Peyer's patch (tissue), 4 donors: ENCODE measurements at regions not wholly inside any gene's neighbourhood (a gene's known extent, or its start where the extent isn't known, plus 50 kb on each side); places are given as distances from the start of the nearest gene placed in this dataset.

Experiments
- DNase-seq, 3 donors: peaks; one replicate each; pipeline ENCODE4 v3.0.0-alpha.2; 2017 to 2019
- H3K27ac ChIP-seq, 4 donors: fragments of 200-600 bp; sonication (generic); one replicate each; pipeline ENCODE4 v1.5.1; 2016 to 2019
- H3K27me3 ChIP-seq, 2 donors: fragments of 200-600 bp; sonication (generic); one replicate each; pipeline ENCODE4 v1.5.1; 2019
- H3K36me3 ChIP-seq, 3 donors: fragments of 200-600 bp; sonication (generic); one replicate each; pipeline ENCODE4 v1.5.1; 2016 to 2019
- H3K4me1 ChIP-seq, 4 donors: fragments of 200-600 bp; sonication (generic); one replicate each; pipeline ENCODE4 v1.5.1; 2016 to 2019
- H3K4me3 ChIP-seq, 4 donors: fragments of 200-600 bp; sonication (generic); 1 replicate in 3 of 4; 2 replicates in 1 of 4; pipeline ENCODE4 v1.5.1; 2016 to 2019; ENCODE audit warnings: mild to moderate bottlenecking in 1 of 4
- H3K9me3 ChIP-seq, 4 donors: fragments of 200-600 bp; sonication (generic); one replicate each; pipeline ENCODE4 v1.5.1; 2016 to 2019; ENCODE audit warnings: mild to moderate bottlenecking in 1 of 4
- CTCF ChIP-seq, 6 experiments: fragments of 450-650 bp in 4 of 6; fragments of 200-600 bp in 2 of 6; sonication (generic) in 1 of 6; IDR thresholded peaks; one replicate each; pipeline ENCODE4 v1.5.1; 2017 to 2019; ENCODE audit warnings: antibody characterized with exemption in 6 of 6, mild to moderate bottlenecking in 3 of 6, moderate library complexity in 1 of 6
- POLR2A ChIP-seq, 2 donors: fragments of 450-650 bp; IDR thresholded peaks; one replicate each; pipeline ENCODE4 v1.5.1; 2017; ENCODE audit warnings: antibody characterized with exemption in 2 of 2, mild to moderate bottlenecking in 2 of 2, moderate library complexity in 2 of 2

- TF ChIP-seq POLR2A (IDR thresholded peaks at IDR 0.05) (no peak), CTCF (IDR thresholded peaks at IDR 0.05) (no peak)
- H3K27ac ChIP-seq, result no peak overlapping the region
- no peaks in the 10 kb centered on the region for H3K36me3 ChIP-seq
- H3K4me3 ChIP-seq, result no peak overlapping the region
- no peaks in the 10 kb centered on the region for H3K9me3 ChIP-seq
- DNase-seq, result no peak
- no peaks in the 10 kb centered on the region for H3K4me1 ChIP-seq
- no peaks in the 10 kb centered on the region for H3K27me3 ChIP-seq
Observed at GRCh38 chr2:16406496-16407289, 258.9 kb downstream of the CYRIA start.

- Histone ChIP-seq H3K9me3 (no peaks in the 10 kb centered on the region), H3K27me3 (no peaks in the 10 kb centered on the region), H3K4me1 (no peaks in the 10 kb centered on the region), H3K36me3 (no peaks in the 10 kb centered on the region), H3K4me3 (no peak overlapping the region), H3K27ac (no peak overlapping the region)
- TF ChIP-seq POLR2A (IDR thresholded peaks at IDR 0.05), result no peak
- no peak for TF ChIP-seq CTCF (IDR thresholded peaks at IDR 0.05)
- DNase-seq, result no peak
Observed at GRCh38 chr2:16405551-16405950, 260.1 kb downstream of the CYRIA start.

GRCh38 chr2:16404551-16405300 is 260.9 kb downstream of the CYRIA start:
- no peak overlapping the region for H3K27ac ChIP-seq
- no peaks in the 10 kb centered on the region for H3K9me3 ChIP-seq
- TF ChIP-seq CTCF (IDR thresholded peaks at IDR 0.05) (no peak), POLR2A (IDR thresholded peaks at IDR 0.05) (no peak)
- no peak overlapping the region for H3K4me3 ChIP-seq
- H3K27me3 ChIP-seq, result no peaks in the 10 kb centered on the region
- DNase-seq, result no peak
- H3K4me1 ChIP-seq, result no peaks in the 10 kb centered on the region
- H3K36me3 ChIP-seq, result no peaks in the 10 kb centered on the region

- no peak for TF ChIP-seq POLR2A (IDR thresholded peaks at IDR 0.05)
- TF ChIP-seq CTCF (IDR thresholded peaks at IDR 0.05), result no peak
- H3K9me3 ChIP-seq, result no peaks in the 10 kb centered on the region
Observed at GRCh38 chr2:16404146-16404545, 261.5 kb downstream of the CYRIA start.

GRCh38 chr2:16402891-16403290 is 262.7 kb downstream of the CYRIA start:
- Histone ChIP-seq H3K4me3 (no peak overlapping the region), H3K36me3 (no peaks in the 10 kb centered on the region), H3K27ac (no peak overlapping the region), H3K4me1 (no peaks in the 10 kb centered on the region), H3K9me3 (no peaks in the 10 kb centered on the region), H3K27me3 (no peaks in the 10 kb centered on the region)
- no peak for TF ChIP-seq POLR2A (IDR thresholded peaks at IDR 0.05)
- no peak for TF ChIP-seq CTCF (IDR thresholded peaks at IDR 0.05)
- DNase-seq, result no peak

More at GRCh38 chr2:16404146-16404545, 261.5 kb downstream of the CYRIA start:
- Histone ChIP-seq H3K4me1 (no peaks in the 10 kb centered on the region), H3K27me3 (no peaks in the 10 kb centered on the region), H3K36me3 (no peaks in the 10 kb centered on the region), H3K4me3 (no peak overlapping the region), H3K27ac (no peak overlapping the region)
- no peak for DNase-seq
